Upper lobe of right lung (tissue), 1 donor: ENCODE measurements at regions not wholly inside any gene's neighbourhood (a gene's known extent, or its start where the extent isn't known, plus 50 kb on each side); places are given as distances from the start of the nearest gene placed in this dataset.

Source experiments
- ATAC-seq: fragments of 200-7000 bp; cut with Tn5 transposase; one replicate; pipeline ENCODE4 v1.9.1; 2020; ENCODE audit warnings: mild to moderate bottlenecking, moderate library complexity
- DNase-seq: peaks from one replicate; pipeline ENCODE4 v3.0.0-alpha.2; 2020
- H3K27ac ChIP-seq: fragments of 200-600 bp; one replicate; pipeline ENCODE4 v1.8.0; 2022
- H3K27me3 ChIP-seq: fragments of 200-600 bp; one replicate; pipeline ENCODE4 v1.8.0; 2022; ENCODE audit warnings: mild to moderate bottlenecking
- H3K36me3 ChIP-seq: fragments of 200-600 bp; one replicate; pipeline ENCODE4 v1.8.0; 2022
- H3K4me1 ChIP-seq: fragments of 200-600 bp; one replicate; pipeline ENCODE4 v1.8.0; 2022
- H3K4me3 ChIP-seq: fragments of 200-600 bp; one replicate; pipeline ENCODE4 v1.8.0; 2022; ENCODE audit warnings: mild to moderate bottlenecking
- H3K9me3 ChIP-seq: fragments of 200-600 bp; one replicate; pipeline ENCODE4 v1.8.0; 2022
- CTCF ChIP-seq: fragments of 200-600 bp; IDR thresholded peaks from one replicate; pipeline ENCODE4 v1.8.0; 2022; ENCODE audit warnings: antibody characterized with exemption
- intact Hi-C: fragments of 100-400 bp; cut with DNase I; formaldehyde crosslinking; loops from one replicate; pipeline ENCODE4 v1.11.0; 2022
- donor health status: DM: no; HTN: yes; CAD: no; lungs with severe emphysema.

- ATAC-seq (no peak), DNase-seq (no peak)
- Histone ChIP-seq H3K9me3 (no peaks in the 10 kb centered on the region), H3K27ac (no peak overlapping the region), H3K36me3 (no peaks in the 10 kb centered on the region), H3K4me3 (no peak overlapping the region), H3K4me1 (no peaks in the 10 kb centered on the region), H3K27me3 (no peaks in the 10 kb centered on the region)
- no peak for TF ChIP-seq CTCF
- intact Hi-C loops: no loop called here
These were observed 385.5 kb downstream of the PIK3C3 start for GRCh38 chr18:42340423-42341009.

- TF ChIP-seq CTCF: no peak
- H3K27me3 ChIP-seq: no peaks in the 10 kb centered on the region
- no peaks in the 10 kb centered on the region for H3K4me1 ChIP-seq
- no peak overlapping the region for H3K27ac ChIP-seq
- H3K9me3 ChIP-seq: no peaks in the 10 kb centered on the region
- intact Hi-C loops: no loop called here
- no peaks in the 10 kb centered on the region for H3K36me3 ChIP-seq
- no peak overlapping the region for H3K4me3 ChIP-seq
- no peak for ATAC-seq
- DNase-seq: no peak
These were observed 386.4 kb downstream of the PIK3C3 start for GRCh38 chr18:42341423-42341822.

- Histone ChIP-seq H3K27me3 (no peaks in the 10 kb centered on the region), H3K4me1 (no peaks in the 10 kb centered on the region), H3K36me3 (no peaks in the 10 kb centered on the region), H3K9me3 (no peaks in the 10 kb centered on the region), H3K4me3 (no peak overlapping the region), H3K27ac (no peak overlapping the region)
- DNase-seq (no peak), ATAC-seq (no peak)
- intact Hi-C loops: no loop called here
- TF ChIP-seq CTCF: no peak
These were observed 393.7 kb downstream of the PIK3C3 start for GRCh38 chr18:42348722-42349121.

- H3K4me1 ChIP-seq: no peaks in the 10 kb centered on the region
- no peaks in the 10 kb centered on the region for H3K36me3 ChIP-seq
- intact Hi-C loops: no loop called here
- ATAC-seq (no peak), DNase-seq (no peak)
- no peaks in the 10 kb centered on the region for H3K9me3 ChIP-seq
- H3K27me3 ChIP-seq: no peaks in the 10 kb centered on the region
- no peak overlapping the region for H3K27ac ChIP-seq
- TF ChIP-seq CTCF: no peak
- H3K4me3 ChIP-seq: no peak overlapping the region
These were observed 396.4 kb downstream of the PIK3C3 start for GRCh38 chr18:42351455-42351854.

- Histone ChIP-seq H3K36me3 (no peaks in the 10 kb centered on the region), H3K27ac (no peak overlapping the region), H3K9me3 (no peaks in the 10 kb centered on the region), H3K4me1 (no peaks in the 10 kb centered on the region), H3K27me3 (no peaks in the 10 kb centered on the region), H3K4me3 (no peak overlapping the region)
- ATAC-seq (no peak), DNase-seq (no peak)
- TF ChIP-seq CTCF: no peak
- intact Hi-C loops: no loop called here
These were observed 405.7 kb downstream of the PIK3C3 start for GRCh38 chr18:42360716-42361115.
